PC-9 (cell line): ENCODE measurements at regions not wholly inside any gene's neighbourhood (a gene's known extent, or its start where the extent isn't known, plus 50 kb on each side); places are given as distances from the start of the nearest gene placed in this dataset.

Source experiments
- EZH2 ChIP-seq: fragments of 200-600 bp; sonication (generic); IDR thresholded peaks from 2 replicates; pipeline ENCODE4 v1.8.0; 2017; ENCODE audit warnings: antibody characterized with exemption, low read depth
- TF ChIP-seq, protein P1 (sequence below): fragments of 200-600 bp; sonication (generic); conservative IDR thresholded peaks from 2 replicates; pipeline ENCODE4 v1.6.1; 2017; ENCODE audit warnings: mixed run types, antibody characterized with exemption, mild to moderate bottlenecking, moderate library complexity

DNA sequence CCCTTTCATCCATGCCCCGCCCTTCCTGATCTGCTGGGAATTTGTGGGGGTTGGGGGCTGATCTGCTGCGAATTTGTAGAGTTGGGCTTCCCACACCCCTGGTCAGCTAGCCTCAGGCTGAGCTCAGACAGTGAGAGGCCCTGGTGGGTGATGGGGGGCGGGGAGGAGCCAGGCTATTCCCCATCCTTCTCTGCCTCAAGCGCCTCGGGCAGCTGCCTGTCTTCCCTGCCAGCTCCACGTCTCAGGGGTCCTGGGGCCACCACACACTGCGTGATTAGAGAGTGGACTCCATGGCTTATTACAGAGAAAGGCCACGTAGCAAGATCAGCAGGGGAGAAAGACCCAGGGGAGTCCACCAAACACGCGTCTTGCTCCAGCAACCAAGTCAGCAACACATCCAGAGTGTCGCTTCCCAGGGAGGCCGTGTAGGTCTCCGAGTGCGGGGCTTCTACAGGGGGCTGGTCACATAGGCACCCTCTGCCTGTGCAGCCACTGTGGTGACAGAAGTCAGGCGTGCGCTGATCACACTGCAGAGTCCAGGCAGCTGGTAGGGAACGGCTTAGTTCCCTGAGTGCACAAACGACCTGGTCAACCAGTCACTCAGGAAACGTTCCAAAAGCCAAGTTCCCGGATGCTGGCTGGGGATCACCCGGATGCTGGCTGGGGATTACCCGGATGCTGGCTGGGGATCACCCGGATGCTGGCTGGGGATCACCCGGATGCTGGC, 254.4 kb upstream of the SFSWAP start:
- TF ChIP-seq, protein P1, sequence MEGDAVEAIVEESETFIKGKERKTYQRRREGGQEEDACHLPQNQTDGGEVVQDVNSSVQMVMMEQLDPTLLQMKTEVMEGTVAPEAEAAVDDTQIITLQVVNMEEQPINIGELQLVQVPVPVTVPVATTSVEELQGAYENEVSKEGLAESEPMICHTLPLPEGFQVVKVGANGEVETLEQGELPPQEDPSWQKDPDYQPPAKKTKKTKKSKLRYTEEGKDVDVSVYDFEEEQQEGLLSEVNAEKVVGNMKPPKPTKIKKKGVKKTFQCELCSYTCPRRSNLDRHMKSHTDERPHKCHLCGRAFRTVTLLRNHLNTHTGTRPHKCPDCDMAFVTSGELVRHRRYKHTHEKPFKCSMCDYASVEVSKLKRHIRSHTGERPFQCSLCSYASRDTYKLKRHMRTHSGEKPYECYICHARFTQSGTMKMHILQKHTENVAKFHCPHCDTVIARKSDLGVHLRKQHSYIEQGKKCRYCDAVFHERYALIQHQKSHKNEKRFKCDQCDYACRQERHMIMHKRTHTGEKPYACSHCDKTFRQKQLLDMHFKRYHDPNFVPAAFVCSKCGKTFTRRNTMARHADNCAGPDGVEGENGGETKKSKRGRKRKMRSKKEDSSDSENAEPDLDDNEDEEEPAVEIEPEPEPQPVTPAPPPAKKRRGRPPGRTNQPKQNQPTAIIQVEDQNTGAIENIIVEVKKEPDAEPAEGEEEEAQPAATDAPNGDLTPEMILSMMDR = no peak
- TF ChIP-seq EZH2 = no peak
